Mesothelial cell of epicardium (in vitro differentiated cells): ENCODE measurements at regions not wholly inside any gene's neighbourhood (a gene's known extent, or its start where the extent isn't known, plus 50 kb on each side); places are given as distances from the start of the nearest gene placed in this dataset.

Experiments
- DNase-seq, 2 experiments: peaks; one replicate each; pipeline ENCODE4 v3.0.0; 2021; ENCODE audit warnings: low spot score in 2 of 2; ENCODE audit not compliant: unreplicated experiment in 2 of 2
- H3K27ac Mint-ChIP-seq: 2 replicates; pipeline ENCODE4 v1.8.0; 2021; ENCODE audit warnings: mixed read lengths
- H3K27me3 Mint-ChIP-seq: 2 replicates; pipeline ENCODE4 v1.8.0; 2021; ENCODE audit warnings: low read depth, mixed read lengths
- H3K36me3 Mint-ChIP-seq: 2 replicates; pipeline ENCODE4 v1.8.0; 2021; ENCODE audit warnings: mixed read lengths
- H3K4me1 Mint-ChIP-seq: 2 replicates; pipeline ENCODE4 v1.8.0; 2021; ENCODE audit warnings: mixed read lengths
- H3K4me3 Mint-ChIP-seq: 2 replicates; pipeline ENCODE4 v1.8.0; 2021; ENCODE audit warnings: mild to moderate bottlenecking, moderate library complexity, mixed read lengths
- H3K9me3 Mint-ChIP-seq: 2 replicates; pipeline ENCODE4 v1.8.0; 2021; ENCODE audit warnings: mixed read lengths
- CTCF ChIP-seq: fragments of 200-600 bp; sonication (generic); IDR thresholded peaks from one replicate; pipeline ENCODE4 v1.5.0; 2021; ENCODE audit warnings: antibody characterized with exemption; ENCODE audit not compliant: unreplicated experiment

GRCh38 chr4:159460371-159460770 is 357.5 kb downstream of the RAPGEF2 start:
- H3K4me1 Mint-ChIP-seq, result peaks cover 3% of the 10 kb centered on the region
- H3K9me3 Mint-ChIP-seq, result peaks cover 25% of the 10 kb centered on the region
- H3K36me3 Mint-ChIP-seq, result peaks cover 9% of the 10 kb centered on the region
- no peak overlapping the region for H3K4me3 Mint-ChIP-seq
- TF ChIP-seq CTCF, result no peak
- no peak overlapping the region for H3K27ac Mint-ChIP-seq
- H3K27me3 Mint-ChIP-seq, result no peaks in the 10 kb centered on the region
- no peak for DNase-seq

- H3K27ac Mint-ChIP-seq, result no peak overlapping the region
- H3K4me1 Mint-ChIP-seq, result no peaks in the 10 kb centered on the region
- DNase-seq, result no peak
- no peak for TF ChIP-seq CTCF
- no peaks in the 10 kb centered on the region for H3K27me3 Mint-ChIP-seq
- peaks cover 9% of the 10 kb centered on the region for H3K36me3 Mint-ChIP-seq
- H3K9me3 Mint-ChIP-seq, result peaks cover 25% of the 10 kb centered on the region
- H3K4me3 Mint-ChIP-seq, result no peak overlapping the region
These were observed 360.4 kb downstream of the RAPGEF2 start for GRCh38 chr4:159463235-159463634.

GRCh38 chr4:159464302-159464701 is 361.4 kb downstream of the RAPGEF2 start:
- no peaks in the 10 kb centered on the region for H3K27me3 Mint-ChIP-seq

GRCh38 chr4:159476886-159477285 is 374.0 kb downstream of the RAPGEF2 start:
- H3K4me3 Mint-ChIP-seq, result no peak overlapping the region
- H3K4me1 Mint-ChIP-seq, result no peaks in the 10 kb centered on the region
- no peak for DNase-seq
- no peak overlapping the region for H3K27ac Mint-ChIP-seq
- no peaks in the 10 kb centered on the region for H3K27me3 Mint-ChIP-seq
- TF ChIP-seq CTCF, result no peak
- peaks cover 19% of the 10 kb centered on the region for H3K9me3 Mint-ChIP-seq
- no peaks in the 10 kb centered on the region for H3K36me3 Mint-ChIP-seq

More at GRCh38 chr4:159464302-159464701, 361.4 kb downstream of the RAPGEF2 start:
- peaks cover 6% of the 10 kb centered on the region for H3K4me1 Mint-ChIP-seq
- H3K9me3 Mint-ChIP-seq, result peaks cover 25% of the 10 kb centered on the region
- no peak for TF ChIP-seq CTCF
- DNase-seq, result no peak
- H3K36me3 Mint-ChIP-seq, result peaks cover 9% of the 10 kb centered on the region
- H3K27ac Mint-ChIP-seq, result no peak overlapping the region
- no peak overlapping the region for H3K4me3 Mint-ChIP-seq

- H3K4me1 Mint-ChIP-seq, result peaks cover 25% of the 10 kb centered on the region
- DNase-seq, result no peak
- no peak overlapping the region for H3K4me3 Mint-ChIP-seq
- TF ChIP-seq CTCF, result no peak
- no peaks in the 10 kb centered on the region for H3K9me3 Mint-ChIP-seq
- H3K27me3 Mint-ChIP-seq, result no peaks in the 10 kb centered on the region
- H3K27ac Mint-ChIP-seq, result no peak overlapping the region
- no peaks in the 10 kb centered on the region for H3K36me3 Mint-ChIP-seq
These were observed 377.9 kb downstream of the RAPGEF2 start for GRCh38 chr4:159480826-159481225.

- TF ChIP-seq CTCF, result no peak
- no peak overlapping the region for H3K27ac Mint-ChIP-seq
- no peaks in the 10 kb centered on the region for H3K27me3 Mint-ChIP-seq
- peaks cover 25% of the 10 kb centered on the region for H3K4me1 Mint-ChIP-seq
- no peaks in the 10 kb centered on the region for H3K36me3 Mint-ChIP-seq
- H3K9me3 Mint-ChIP-seq, result no peaks in the 10 kb centered on the region
- no peak for DNase-seq
- no peak overlapping the region for H3K4me3 Mint-ChIP-seq
These were observed 379.1 kb downstream of the RAPGEF2 start for GRCh38 chr4:159481936-159482335.
